ENCODE measurements at regions not wholly inside any gene's neighbourhood (a gene's known extent, or its start where the extent isn't known, plus 50 kb on each side); places are given as distances from the start of the nearest gene placed in this dataset.

DNA sequence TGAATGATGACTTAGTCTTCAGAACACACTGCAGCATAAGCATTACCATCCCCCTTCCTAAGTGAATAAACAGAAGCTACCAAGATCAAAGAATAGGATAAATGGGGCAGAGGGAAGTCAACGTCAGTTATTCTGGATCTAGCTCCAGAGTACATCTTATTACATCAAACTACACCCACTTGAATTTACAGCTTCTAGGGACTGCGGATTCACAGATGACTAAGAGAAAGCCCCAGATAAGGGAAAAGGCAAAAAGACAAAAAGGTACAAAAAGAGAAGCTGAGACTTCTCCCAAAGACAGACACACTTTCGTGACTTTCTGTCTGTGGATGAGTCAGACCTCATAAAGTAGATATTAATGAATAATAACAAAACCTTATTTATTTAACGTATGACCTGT is 457.9 kb upstream of the BRINP1 start:
- no peak for DNase-seq (ENCODE audit: low read depth)
- no peak overlapping the region for H3K4me3 ChIP-seq (ENCODE audit: low read depth, low read length)
- TF ChIP-seq, protein P1, sequence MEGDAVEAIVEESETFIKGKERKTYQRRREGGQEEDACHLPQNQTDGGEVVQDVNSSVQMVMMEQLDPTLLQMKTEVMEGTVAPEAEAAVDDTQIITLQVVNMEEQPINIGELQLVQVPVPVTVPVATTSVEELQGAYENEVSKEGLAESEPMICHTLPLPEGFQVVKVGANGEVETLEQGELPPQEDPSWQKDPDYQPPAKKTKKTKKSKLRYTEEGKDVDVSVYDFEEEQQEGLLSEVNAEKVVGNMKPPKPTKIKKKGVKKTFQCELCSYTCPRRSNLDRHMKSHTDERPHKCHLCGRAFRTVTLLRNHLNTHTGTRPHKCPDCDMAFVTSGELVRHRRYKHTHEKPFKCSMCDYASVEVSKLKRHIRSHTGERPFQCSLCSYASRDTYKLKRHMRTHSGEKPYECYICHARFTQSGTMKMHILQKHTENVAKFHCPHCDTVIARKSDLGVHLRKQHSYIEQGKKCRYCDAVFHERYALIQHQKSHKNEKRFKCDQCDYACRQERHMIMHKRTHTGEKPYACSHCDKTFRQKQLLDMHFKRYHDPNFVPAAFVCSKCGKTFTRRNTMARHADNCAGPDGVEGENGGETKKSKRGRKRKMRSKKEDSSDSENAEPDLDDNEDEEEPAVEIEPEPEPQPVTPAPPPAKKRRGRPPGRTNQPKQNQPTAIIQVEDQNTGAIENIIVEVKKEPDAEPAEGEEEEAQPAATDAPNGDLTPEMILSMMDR (IDR thresholded peaks at IDR 0.05; ENCODE audit: insufficient read depth, low read depth, low read length, missing control alignments) = no peak

DNA sequence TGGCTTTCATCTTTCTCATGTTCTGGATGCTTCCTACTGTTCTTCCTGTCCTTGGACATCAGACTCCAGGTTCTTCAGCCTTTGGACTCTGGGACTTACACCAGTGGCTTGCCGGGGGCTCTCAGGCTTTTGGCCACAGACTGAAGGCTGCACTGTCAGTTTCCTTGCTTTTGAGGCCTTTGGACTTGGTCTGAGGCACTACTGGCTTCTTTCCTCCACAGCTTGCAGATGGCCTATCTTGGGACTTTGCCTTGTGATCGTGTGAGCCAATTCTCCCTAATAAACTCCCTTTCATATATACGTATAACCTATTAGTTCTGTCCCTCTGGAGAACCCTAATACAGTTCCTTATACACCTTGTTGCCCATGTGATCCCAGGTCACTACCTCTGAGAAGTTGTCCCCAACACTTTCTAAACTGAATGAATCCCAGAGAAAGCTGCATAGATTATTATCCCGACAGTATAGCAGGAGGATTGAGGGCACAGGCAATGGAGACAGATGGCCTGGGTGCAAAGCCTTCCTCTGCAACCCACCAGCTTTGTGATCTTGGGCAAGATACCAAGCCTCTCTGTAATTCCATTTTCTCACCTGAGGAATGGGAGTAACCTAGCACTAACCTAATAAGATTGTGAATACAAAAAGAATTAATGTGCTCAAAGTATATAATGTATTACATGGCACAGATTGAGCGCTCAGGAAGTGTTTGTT is 449.6 kb upstream of the BRINP1 start:
- no peak overlapping the region for H3K4me3 ChIP-seq (ENCODE audit: low read depth, low read length)
- no peak for DNase-seq (ENCODE audit: low read depth)
- TF ChIP-seq, protein P1 (IDR thresholded peaks at IDR 0.05; ENCODE audit: insufficient read depth, low read depth, low read length, missing control alignments) = no peak

DNA sequence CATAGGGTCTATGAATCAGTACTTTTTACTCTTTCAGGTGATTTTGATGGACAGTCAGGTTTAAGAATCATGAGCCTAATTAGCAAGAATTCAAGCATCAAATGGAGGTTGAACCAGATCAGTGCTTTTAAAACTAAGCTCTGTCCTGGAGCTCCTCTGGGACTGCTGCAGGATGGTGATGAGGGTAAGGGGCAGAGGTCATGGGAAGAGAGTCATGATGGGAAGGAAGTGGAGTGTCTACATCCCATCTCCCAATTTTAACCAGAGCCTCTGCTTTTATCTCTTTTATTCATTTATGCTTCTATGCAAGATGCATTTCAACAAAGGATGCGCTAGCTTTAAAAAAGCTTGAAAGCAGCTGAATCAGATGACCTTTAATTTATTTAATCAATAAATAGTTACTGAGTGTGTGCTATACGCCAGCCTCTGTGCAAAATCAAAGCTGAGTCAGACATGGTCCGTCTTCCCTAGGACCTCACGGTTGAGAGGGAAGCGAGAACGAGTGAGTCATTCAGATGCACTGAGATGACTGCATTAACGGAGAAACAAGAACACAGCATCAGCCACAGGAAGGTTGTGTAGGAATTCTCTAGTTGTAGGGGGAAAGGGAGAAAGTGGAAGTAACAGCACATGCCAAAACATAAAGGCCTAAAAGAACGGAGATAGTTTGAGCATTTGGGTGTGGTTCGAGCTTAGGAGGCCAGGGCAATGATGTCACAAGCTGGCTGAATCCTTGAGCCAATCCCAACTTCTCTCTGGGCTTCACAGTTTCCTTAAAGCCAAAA is 441.6 kb upstream of the BRINP1 start:
- H3K4me3 ChIP-seq (ENCODE audit: low read depth, low read length) = no peak overlapping the region
- peak; percentile 7 for DNase-seq (ENCODE audit: low read depth)
- TF ChIP-seq, protein P1 (IDR thresholded peaks at IDR 0.05; ENCODE audit: insufficient read depth, low read depth, low read length, missing control alignments) = no peak

DNA sequence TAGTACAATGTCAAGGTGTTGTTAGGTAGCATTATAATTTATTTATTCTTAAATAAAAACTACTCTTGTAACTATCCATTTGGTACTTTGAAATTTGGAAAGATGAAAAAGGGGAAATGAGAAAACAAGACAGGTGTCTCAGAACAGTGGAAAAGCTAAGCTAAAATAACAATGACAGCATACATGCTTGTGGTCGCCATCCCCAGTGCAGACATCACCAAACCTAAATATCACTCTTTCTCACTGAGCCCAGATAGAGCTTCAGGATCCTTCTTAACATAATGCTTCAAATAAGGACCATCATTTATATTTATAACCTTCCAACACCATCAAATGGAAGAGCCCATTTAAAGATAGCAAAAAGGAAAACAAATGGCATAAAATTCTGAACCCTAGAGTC is 434.4 kb upstream of the BRINP1 start:
- TF ChIP-seq, protein P1 (IDR thresholded peaks at IDR 0.05; ENCODE audit: insufficient read depth, low read depth, low read length, missing control alignments) = no peak
- no peak overlapping the region for H3K4me3 ChIP-seq (ENCODE audit: low read depth, low read length)
- no peak for DNase-seq (ENCODE audit: low read depth)

DNA sequence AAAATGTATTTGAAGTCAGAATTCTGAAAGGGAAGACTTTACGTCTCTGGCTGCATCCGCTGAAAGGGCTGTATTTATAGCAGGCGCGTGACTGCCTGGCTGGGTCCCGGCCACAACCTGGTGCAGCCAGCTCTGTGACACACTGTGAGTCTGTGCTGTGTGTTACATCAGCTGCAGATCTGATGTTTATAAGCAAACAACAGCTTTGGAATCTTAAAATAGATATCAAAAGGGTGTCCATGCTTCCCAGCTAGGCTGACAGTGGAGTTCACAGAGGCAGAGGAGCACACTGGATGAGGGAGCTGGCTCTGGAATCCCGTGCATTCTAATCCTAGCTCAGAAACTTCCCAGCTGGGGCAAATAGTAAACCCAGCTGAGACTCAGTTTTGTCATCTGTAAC is 433.4 kb upstream of the BRINP1 start:
- DNase-seq (ENCODE audit: low read depth) = no peak
- TF ChIP-seq, protein P1 (IDR thresholded peaks at IDR 0.05; ENCODE audit: insufficient read depth, low read depth, low read length, missing control alignments) = no peak
- no peak overlapping the region for H3K4me3 ChIP-seq (ENCODE audit: low read depth, low read length)

DNA sequence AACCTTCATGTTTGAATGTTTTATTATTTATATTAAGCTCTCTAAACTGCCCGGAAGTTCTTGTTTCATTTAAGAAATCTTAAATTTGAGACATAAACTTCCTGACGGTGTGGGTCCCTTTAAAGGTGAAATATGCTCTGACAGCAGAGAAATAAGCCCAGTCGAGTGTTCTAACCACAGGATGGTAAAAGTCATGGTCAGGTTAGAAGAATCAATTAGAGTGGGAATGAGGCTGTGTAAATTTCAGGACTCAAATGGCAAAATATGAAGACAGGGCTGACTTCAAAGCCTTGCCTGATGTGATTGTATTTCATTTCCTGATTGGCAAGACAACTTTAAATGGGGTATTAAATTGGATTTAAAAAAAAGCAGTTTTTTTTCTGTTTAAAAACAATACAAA is 432.9 kb upstream of the BRINP1 start:
- TF ChIP-seq, protein P1 (IDR thresholded peaks at IDR 0.05; ENCODE audit: insufficient read depth, low read depth, low read length, missing control alignments) = no peak
- DNase-seq (ENCODE audit: low read depth) = no peak
- no peak overlapping the region for H3K4me3 ChIP-seq (ENCODE audit: low read depth, low read length)
